HuH-7.5 (cell line): ENCODE measurements at regions not wholly inside any gene's neighbourhood (a gene's known extent, or its start where the extent isn't known, plus 50 kb on each side); places are given as distances from the start of the nearest gene placed in this dataset.
A peak's percentile ranks its signal among the peaks of the same experiment; 100 is the strongest.

ENCODE experiments used
- DNase-seq: peaks from one replicate; pipeline ENCODE4 v3.0.0; 2011; ENCODE audit warnings: low spot score

DNA sequence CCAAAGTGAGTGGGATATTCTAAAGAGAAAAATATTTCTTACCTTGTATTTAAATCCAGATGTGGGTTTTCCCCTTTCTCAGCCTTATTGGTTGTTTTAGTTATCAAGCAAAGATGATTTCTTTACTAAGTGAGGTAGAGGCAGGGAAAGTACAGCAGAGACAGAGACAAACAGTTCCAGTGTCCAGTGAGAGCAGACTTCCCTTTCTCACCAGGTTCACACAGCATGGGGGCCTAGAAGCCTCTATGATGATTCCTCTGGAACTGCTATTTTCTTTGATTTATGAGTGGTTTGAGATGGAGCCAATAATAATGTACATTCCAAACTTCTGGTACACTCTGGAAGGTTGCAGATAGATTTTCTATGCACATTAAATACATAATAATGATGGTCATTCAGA is 234.0 kb upstream of the MARCKS start:
- no peak for DNase-seq

DNA sequence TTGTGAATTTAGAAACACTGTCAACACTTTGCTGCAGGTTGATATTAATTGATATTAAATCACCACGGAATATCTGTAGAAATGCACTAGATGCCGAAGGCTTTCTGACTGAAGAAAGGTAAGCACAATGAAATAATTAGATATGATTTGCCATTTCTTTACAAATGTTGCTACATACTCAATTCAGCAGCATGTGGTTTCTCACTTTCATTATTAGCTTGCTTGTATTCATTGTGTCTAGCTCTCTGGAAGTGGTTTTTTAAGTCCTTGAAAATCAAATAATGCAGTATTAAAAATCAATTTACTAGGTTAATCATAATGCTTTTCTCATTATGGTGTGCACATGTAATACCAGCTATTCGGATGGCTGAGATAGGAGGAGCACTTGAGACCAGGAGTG is 231.3 kb upstream of the MARCKS start:
- DNase-seq, result no peak

DNA sequence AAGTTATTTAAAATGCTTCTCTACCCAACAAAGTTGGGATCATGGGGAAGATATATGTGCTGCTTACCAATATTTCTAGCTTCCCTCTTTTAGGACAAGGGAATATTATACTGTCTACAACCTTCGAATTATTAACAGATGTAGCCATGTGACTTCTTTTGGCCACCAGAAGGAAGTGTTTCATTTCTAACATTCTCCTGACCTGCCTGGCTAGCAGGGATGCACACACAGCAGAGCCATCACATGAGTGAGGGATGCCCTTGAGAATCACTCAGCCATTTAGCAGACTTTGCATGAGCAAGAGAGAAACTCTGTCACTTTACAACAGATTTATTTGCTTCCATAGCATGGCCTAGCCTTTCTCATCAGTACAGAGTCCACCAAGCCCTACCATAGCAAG is 230.7 kb upstream of the MARCKS start:
- DNase-seq, result no peak

DNA sequence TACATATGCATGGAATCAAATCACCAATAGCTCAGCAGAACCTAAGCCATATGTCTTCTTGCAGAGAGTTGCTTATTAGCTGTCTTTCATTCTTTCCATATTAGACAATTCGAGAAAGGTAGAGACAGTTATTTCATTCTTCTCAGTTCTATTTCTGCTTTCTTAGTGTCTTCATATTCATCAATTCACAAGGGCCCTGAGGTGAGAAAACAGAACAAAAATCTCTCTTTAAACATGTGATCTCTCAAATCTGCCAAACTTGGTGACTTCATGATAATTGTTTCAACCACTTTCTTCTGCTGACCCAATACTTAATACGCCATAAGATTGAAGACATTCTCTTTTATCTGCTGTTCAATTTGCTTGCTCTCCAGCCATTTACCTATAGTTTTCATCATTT is 229.7 kb upstream of the MARCKS start:
- no peak for DNase-seq

DNA sequence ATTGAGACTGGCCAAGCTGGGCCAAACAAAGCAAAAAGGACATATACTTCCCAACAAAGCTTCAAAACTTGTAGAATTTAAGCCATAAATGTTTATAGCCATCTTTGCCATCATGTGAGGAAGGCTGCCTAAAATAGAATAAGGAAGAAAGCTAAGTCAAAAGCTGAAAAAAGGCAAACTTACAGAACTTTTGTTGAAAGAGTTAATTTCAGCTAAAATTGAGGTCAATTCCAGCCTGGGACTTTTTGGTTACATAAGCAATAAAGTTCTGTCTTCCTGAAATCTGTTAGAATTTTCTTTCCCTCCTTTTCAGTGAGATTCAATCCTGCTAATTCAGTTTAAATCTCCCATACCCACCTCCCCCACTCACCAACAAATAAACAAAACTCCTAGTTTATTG is 227.9 kb upstream of the MARCKS start:
- no peak for DNase-seq

DNA sequence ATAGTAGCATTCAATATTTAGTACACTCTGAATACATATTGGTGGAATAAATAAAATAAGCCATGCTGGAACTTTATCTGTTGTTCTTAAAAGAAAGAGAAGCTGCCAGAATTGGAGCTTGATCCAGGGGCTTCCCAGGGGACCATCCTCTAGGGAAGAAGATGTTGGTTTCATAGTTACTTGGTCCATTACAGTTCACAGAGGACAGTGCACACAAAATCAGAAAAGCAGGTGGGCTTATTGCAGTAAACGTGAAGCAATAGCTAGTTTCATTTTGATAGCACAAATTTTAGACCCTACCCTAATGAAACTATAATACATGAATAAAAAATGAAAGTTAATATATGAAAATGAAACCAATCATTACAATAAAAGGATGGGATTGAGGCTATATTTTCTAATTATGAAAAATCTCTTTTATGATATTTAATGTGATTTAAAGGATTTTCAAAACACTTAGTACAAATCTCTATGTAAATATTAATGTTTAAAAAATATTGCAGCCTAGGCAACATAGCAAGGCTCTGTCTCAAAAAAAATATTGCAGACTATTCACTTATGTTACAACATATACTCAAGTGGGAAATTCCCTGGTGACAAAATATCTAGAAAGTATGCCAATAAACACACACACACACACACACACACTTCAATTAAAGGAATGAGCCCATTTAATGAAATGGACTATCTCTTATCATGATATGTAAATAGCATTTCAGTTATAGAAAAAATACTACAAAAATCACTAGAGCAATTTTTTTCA is 227.0 kb upstream of the MARCKS start:
- DNase-seq, result no peak

DNA sequence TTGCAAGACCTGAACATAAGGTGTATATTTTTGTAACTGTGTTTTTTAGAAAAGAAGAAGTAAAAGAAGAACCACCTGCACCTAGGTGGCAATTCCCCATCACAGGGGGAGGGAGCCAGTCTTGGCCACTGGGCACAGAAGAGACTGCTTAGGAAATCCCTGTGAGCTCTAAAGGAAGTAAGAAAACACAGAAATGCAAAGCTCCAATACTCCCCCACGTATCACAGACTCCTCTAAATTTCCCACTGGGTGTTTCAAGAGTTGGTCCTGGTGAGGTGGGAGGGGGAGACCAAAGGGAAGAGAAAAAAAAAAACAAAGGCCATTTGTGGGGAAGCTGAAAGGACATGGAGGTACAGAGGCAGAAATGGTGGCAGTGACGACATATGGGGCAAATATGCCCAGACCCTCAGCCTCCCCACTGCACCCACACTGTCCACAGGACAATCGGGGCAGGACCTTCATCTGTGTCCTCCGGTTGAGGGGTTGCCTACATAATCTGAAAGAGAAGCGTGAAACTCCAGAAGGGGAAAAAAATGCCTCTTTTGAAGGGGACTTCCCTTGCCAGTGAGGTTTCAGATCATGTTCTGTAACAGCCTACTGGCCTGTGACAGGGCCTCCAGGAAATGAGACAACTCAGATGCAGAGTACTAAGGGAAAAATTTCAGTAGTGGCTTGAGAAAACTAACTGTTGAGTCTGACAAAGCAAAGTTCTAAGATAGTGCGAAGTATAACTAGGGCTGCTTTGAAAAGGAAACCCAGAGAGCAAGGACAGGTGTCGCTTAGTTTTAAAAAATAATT is 226.2 kb upstream of the MARCKS start:
- no peak for DNase-seq

DNA sequence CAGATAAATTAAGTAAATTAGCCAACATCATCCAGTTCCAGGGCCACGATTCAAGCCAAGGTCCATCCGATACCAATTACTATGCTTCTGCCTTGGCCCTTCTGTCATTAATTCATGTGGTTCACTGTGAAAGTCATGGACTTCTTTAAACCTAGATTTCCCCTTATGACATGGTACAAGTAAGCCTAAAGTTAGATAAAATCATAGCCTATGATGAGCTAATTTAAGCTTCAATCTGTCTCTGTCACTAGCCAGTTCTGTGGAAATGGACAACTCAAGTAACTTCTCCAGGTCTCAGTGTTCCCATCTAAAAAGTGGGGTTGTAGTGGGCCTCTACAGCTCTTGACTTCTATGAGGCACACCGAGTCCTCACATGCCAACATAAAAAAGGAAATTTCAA is 225.5 kb upstream of the MARCKS start:
- no peak for DNase-seq

DNA sequence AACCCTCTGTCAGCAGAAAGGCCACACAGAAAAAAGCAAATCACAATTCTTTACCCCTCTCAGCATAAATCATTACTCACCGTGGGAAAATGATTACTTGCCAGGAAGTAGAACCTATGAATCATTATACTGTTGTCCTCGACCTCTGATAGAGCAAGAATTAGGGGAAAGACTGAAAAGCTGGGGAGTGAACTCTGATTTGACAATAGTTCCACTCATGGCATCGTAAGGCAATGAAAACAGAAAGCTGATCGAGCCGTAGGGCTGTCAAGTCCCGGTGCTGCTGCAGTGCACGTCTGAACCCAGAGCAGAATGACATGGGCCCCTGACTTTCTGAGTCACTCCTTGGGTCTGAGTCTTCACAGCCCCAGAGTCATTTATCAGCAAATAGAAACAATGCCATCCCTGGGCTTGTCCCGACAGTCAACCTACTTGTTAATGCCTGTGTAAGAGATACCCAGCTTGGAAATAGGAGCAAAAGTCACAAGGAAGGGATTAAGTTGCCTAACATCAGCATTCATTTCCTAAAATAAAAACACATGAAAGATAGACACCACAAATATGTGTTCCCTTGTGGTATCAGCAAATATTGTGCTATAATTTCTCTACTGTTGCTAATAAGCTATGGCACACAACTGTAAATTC is 224.8 kb upstream of the MARCKS start:
- no peak for DNase-seq

DNA sequence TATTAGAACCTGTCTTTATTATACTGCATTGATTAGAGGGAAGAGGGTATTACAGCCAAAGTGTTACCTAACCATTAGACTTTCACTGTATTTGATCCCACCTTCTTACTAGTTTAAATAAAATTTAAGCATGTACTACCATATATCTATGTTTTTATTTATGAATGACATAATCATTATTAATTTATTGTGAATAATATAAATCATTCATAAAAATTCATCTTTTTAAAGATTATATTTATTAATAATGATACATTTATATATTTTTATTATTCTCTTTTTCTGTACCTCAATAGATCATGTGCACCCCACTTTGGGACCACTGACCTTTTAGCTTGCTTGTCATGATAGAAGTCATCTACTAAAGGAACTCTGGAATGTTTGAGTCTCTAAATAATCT is 223.5 kb upstream of the MARCKS start:
- DNase-seq, result no peak

DNA sequence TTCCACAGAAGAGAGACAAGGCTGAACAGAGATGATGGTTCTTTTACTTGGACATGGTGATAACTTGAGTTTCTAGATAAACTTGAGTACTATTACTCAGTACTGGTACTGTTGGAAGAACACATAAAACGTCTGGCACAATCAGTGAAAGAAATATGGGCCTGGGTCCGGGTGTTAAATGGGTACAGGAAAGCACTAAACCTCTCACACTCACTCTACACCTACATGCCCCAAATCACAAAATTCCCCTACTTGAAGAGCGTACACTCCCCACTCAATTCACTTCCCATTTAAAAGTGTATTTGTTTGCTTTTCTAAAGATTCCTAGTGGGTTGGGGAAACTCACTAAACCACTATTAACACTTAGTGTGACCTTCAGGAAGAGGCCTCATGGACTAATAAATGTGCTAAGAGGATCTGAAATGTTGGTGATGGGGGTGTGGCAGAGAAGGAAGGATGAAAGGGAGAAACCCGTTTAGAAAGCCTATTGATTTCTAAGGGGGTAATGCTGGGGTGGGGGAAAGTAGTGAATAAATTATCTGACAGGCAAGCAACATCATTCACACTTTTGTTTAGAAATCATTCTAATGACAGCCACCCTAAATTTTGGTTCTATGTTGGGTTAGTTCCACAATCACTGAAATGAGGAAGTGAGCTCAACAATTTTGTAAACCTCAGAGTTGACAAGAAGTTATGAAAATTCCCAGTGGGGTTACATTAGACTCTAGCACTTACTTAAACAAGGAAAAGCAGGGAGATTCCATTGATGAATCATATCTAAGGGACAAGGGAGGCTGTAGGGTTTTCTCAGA is 222.6 kb upstream of the MARCKS start:
- DNase-seq, result no peak

DNA sequence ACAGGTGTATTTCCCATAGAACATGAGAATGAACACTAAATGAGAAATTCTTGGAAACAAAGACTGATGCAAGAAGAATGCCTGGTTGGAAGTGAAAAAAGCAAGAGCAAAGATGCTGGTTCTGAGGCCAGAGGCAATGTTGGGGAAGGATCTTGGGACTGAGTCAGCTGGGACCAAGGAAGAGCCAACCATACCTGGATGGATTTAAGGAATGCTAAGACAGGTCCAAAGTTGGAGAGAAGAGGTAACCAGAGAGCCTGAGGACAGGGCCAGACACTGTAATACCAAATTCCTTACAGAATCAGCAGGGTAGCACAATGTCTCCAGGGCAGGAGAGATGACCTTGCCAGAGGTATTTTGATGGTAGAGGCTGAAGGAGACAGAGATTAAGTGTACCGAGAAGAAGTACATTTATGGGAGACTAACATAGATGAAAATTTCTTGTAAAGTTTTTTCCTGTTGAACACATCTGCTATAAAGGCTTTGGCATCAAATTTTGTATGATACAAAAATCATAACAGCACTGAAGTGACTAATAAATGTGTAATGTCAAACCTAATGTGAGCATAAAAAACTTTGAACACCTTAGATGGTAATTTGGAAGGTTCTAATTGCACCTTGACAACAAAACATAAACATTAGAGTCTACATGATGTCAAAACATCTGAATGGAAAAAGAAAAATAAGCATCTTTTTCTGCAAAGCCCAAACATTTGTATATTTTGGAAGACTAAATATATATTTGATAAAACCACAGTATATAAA is 221.7 kb upstream of the MARCKS start:
- no peak for DNase-seq

DNA sequence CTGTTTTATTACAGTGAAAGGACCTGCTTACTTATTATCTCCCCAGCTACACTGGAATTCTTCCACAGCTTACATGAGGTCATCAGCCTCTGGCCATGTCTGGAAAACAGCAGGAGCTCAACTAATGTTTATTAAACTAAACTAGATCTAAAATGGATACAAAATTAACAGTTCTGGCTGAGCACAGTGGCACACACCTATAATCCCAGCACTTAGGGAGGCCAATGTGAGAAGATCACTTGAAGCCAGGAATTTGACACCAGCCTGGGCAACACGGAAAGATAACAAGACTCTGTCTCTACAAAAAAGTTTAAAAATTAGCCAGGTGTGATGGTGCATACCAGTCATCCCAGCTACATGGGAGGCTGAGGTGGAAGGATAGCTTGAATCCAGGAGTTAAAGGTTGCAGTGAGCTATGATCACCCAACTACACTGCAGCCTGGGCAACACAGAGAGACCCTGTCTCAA is 220.8 kb upstream of the MARCKS start:
- no peak for DNase-seq

DNA sequence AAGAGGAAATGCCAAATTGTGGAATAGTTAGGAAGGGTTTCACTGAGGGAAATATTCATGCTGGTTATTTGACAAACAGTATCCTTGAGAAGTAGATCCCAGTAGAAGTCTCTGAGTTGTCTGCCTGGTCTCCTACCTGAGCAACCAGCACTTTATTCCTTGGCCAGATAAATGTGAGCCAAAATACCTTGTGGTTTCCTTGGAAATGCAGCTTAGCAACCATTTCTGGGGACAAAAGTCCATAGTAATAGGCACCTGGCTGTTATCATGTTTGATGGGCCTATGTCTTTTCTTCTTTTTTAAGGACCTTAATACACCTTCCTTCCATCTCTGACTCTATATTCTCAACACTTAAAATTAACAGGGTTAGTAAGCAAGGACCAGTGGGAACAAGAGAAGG is 217.1 kb upstream of the MARCKS start:
- DNase-seq, result no peak

DNA sequence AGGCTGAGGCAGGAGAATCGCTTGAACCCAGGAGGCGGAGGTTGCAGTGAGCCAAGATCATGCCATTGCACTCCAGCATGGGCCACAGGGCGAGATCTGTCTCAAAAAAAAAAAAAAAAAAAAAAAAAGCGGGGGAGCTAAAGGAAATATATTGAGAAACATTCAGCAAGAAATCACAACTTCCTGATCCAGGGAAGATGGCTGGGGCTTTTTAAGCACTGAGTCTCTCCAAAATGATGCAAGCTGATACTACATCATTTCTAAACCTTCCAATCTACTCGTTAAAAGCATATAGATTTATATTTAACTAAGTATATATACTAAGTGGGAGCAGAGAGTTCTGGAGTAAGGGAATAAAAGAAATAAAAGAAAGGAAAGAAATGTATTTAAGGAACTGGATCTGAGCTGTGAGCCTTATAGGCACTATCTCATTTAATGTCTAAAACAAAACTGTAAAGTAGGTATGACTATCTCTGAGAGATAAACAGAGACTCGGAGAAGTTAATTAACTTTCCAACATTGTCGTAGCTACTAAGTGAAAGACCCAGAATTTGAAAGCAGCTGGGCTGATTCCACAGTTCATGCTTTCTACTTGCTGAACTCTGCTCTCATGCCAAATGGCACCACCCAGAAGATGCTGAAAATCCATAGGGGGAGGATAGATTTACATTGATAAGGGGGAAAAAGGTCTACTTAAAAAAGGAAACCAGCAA is 215.0 kb upstream of the MARCKS start:
- no peak for DNase-seq

DNA sequence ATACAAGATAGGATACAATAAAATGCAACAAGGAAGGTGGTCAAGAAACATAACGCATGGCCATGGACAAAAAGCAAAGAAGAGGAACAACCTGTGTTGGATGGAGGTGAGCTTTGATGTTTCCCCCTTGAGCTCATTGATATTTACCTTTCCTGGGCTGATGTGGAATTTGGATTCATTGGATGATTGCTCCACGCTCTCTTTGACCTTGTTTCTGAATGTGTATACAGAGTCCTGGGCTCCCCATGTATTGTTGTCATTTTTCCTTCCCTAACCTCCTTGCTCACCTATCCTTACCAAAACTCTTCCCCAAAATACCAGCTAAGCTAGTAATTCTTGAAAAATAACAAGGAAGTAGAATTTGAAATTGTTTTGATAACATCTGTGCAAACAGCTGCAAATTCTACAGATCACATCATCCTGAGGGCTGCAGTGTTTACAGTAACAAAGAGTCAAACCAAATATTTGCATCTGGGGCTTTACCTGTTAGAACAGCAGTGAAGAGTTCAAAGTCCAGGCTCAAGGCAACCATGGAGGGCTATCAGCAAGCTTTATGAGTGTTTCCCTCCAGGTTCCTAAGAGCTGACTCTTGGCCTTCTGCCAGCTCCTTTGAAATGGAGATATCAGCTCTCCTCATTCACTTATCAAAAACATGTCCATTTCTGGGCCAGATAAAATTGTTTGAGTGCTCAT is 214.3 kb upstream of the MARCKS start:
- peak; percentile 35 for DNase-seq

DNA sequence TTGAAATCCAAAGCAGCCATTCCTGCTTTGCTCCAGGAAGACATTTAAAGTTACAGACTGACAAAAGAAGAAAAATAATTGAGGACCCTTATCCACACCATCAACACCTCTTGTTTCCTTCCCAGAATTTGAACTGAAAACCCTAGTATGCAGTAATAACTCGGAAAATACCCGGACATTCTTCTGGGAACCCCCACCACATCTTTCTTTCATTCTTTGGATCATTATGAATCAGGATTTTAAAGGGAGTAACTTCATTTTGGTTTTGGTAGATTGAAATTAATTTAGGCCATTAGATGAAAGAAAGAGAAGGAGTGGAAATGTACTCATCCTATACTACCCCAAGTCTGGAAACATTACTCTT is 213.8 kb upstream of the MARCKS start:
- DNase-seq, result no peak

DNA sequence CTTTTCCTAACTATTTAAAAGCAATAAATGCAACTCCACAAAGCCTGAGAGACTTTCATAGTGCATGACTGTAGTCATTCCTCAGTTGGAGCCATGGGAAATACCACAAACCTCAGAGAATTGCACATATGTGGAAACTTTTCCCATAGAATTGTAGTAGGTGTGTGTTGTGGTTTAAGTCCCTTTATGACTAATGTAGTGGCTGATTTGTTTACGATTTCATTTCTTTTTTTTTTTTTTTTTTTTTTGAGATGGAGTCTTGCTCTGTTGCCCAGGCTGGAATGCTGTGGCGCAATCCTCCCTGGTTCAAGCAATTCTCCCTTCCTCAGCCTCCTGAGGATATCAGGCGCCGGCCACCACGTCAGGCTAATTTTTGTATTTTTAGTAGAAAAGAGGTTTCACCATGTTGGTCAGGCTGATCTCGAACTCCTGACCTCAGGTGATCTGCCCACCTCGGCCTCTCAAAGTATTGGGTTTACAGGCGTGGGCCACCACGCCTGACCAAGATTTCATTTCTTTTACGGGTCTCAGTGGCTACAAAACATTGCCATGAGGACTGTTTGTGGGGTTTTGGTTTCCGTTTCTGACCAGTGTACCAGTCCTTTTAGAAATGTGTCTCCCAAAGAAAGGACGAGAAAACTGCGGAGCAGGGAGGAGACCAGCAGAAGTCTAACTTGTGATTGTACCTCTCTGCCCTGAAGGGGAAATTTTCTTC is 212.1 kb upstream of the MARCKS start:
- DNase-seq, result no peak

DNA sequence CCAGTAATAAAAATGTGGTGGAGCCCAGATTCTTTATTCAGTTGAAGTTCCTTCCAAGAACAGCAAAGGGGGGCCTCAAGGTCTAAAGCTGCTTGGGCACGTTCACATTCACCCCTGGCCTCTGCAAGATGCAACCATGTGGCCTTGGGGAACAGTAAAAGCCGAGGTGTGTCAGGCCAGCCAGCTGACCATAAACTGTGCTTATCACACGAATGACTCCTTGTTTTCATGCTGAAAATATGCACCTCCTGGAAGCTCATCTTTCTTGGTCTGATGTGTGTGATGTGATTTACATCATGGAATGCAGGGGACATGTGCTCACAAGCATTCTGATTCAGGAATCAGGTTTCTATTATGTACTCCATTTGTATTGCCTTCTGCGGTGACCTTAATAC is 211.6 kb upstream of the MARCKS start:
- no peak for DNase-seq

DNA sequence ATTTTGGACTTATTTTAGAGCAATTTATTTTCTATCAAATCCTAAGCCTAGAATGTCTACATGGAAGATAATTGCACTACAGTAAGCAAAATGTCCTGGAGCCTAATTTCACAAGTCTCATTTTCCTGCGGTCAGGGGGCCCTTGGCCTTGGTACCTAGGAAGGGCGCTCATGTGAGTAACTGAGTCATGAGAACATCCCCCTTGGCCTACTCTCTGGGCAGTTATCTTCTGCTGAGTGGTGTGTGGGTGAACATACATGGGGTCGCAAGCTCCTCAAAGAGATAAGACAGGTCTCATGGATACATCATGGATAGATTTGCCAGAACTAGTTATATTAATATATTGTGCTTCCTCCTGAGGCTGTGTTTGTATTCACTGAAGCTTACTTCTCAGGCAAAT is 211.2 kb upstream of the MARCKS start:
- DNase-seq, result no peak
